Neural cell (in vitro differentiated cells): ENCODE measurements at regions not wholly inside any gene's neighbourhood (a gene's known extent, or its start where the extent isn't known, plus 50 kb on each side); places are given as distances from the start of the nearest gene placed in this dataset.

Experiments
- H2AFZ ChIP-seq: fragments of 200-600, 300-800 bp; sonication (generic), shearing (Covaris generic); 2 replicates; pipeline ENCODE4 v1.6.0; 2014; ENCODE audit warnings: low read depth, mild to moderate bottlenecking, antibody characterized with exemption, low read length, moderate library complexity
- H3F3A ChIP-seq: fragments of 200-600 bp; shearing (Covaris generic); 2 replicates; pipeline ENCODE4 v1.6.1; 2016; ENCODE audit warnings: mild to moderate bottlenecking, moderate library complexity, mixed read lengths, antibody characterized with exemption, low read length; ENCODE audit not compliant: insufficient read depth, poor library complexity, severe bottlenecking
- H3K27ac ChIP-seq: fragments of 200-600, 300-800 bp; sonication (generic), shearing (Covaris generic); 2 replicates; pipeline ENCODE4 v1.5.1; 2014; ENCODE audit warnings: mild to moderate bottlenecking, low read length, moderate library complexity
- H3K27me3 ChIP-seq: fragments of 300-800, 200-600 bp; sonication (generic), shearing (Covaris generic); 2 replicates; pipeline ENCODE4 v1.6.0; 2014; ENCODE audit warnings: mild to moderate bottlenecking, low read depth, low read length, moderate library complexity; ENCODE audit not compliant: insufficient read depth
- H3K36me3 ChIP-seq: fragments of 300-800, 200-600 bp; sonication (generic), shearing (Covaris generic); 2 replicates; pipeline ENCODE4 v1.5.1; 2014; ENCODE audit warnings: mild to moderate bottlenecking, antibody characterized with exemption, low read length, moderate library complexity; ENCODE audit not compliant: insufficient read depth
- H3K4me2 ChIP-seq: fragments of 300-800, 200-600 bp; sonication (generic), shearing (Covaris generic); 2 replicates; pipeline ENCODE4 v1.6.0; 2014; ENCODE audit warnings: mild to moderate bottlenecking, low read length
- H3K4me3 ChIP-seq: fragments of 300-800, 200-600 bp; sonication (generic), shearing (Covaris generic); 2 replicates; pipeline ENCODE4 v1.5.1; 2014; ENCODE audit warnings: mild to moderate bottlenecking, low read length, moderate library complexity
- H3K79me2 ChIP-seq: fragments of 200-600 bp; shearing (Covaris generic); replicated peaks from 2 replicates; pipeline ENCODE4 v1.6.0; 2014; ENCODE audit warnings: mild to moderate bottlenecking, low read length, moderate library complexity; ENCODE audit not compliant: insufficient read depth
- H3K9ac ChIP-seq: fragments of 300-800, 200-600 bp; sonication (generic), shearing (Covaris generic); 2 replicates; pipeline ENCODE4 v1.6.1; 2016; ENCODE audit warnings: mild to moderate bottlenecking, low read length, mixed read lengths
- H3K9me2 ChIP-seq: fragments of 200-600 bp; shearing (Covaris generic); 2 replicates; pipeline ENCODE4 v1.6.1; 2016; ENCODE audit warnings: mild to moderate bottlenecking, low read length, mixed read lengths; ENCODE audit not compliant: insufficient read depth
- H3K9me3 ChIP-seq: fragments of 200-600, 300-800 bp; sonication (generic), shearing (Covaris generic); 2 replicates; pipeline ENCODE4 v1.6.1; 2016; ENCODE audit warnings: mild to moderate bottlenecking, mixed run types, low read length, moderate library complexity, mixed read lengths
- H4K20me1 ChIP-seq: fragments of 200-600 bp; shearing (Covaris generic); 2 replicates; pipeline ENCODE4 v1.6.1; 2016; ENCODE audit warnings: mild to moderate bottlenecking, mixed run types; ENCODE audit not compliant: insufficient read depth
- CTCF ChIP-seq: fragments of 450-650 bp; IDR thresholded peaks from 2 replicates; pipeline ENCODE4 v1.5.1; 2014; ENCODE audit warnings: antibody characterized with exemption, mild to moderate bottlenecking, moderate library complexity; ENCODE audit not compliant: poor library complexity, severe bottlenecking
- EP300 ChIP-seq: fragments of 450-650 bp; conservative IDR thresholded peaks from 2 replicates; pipeline ENCODE4 v1.6.1; 2014; ENCODE audit warnings: antibody characterized with exemption, mild to moderate bottlenecking, moderate library complexity; ENCODE audit not compliant: poor library complexity, severe bottlenecking
- EZH2 ChIP-seq: fragments of 200-600, 300-800 bp; shearing (Covaris generic), sonication (generic); IDR thresholded peaks from 2 replicates; pipeline ENCODE4 v1.6.1; 2014; ENCODE audit warnings: antibody characterized with exemption, low read length, borderline replicate concordance, mild to moderate bottlenecking; ENCODE audit not compliant: insufficient read depth, poor library complexity, severe bottlenecking
- MXI1 ChIP-seq: fragments of 450-650 bp; conservative IDR thresholded peaks from 2 replicates; pipeline ENCODE4 v1.6.1; 2014; ENCODE audit warnings: antibody characterized with exemption, mild to moderate bottlenecking; ENCODE audit not compliant: poor library complexity, severe bottlenecking
- POLR2AphosphoS5 ChIP-seq: IDR thresholded peaks from 2 replicates; pipeline ENCODE4 v1.6.1; 2012
- RAD21 ChIP-seq: fragments of 450-650 bp; conservative IDR thresholded peaks from 2 replicates; pipeline ENCODE4 v1.6.1; 2014; ENCODE audit warnings: antibody characterized with exemption, mild to moderate bottlenecking, moderate library complexity
- SMC3 ChIP-seq: fragments of 450-650 bp; conservative IDR thresholded peaks from 2 replicates; pipeline ENCODE4 v1.6.1; 2014; ENCODE audit warnings: antibody characterized with exemption, mild to moderate bottlenecking, moderate library complexity; ENCODE audit not compliant: poor library complexity
- TAF1 ChIP-seq: IDR thresholded peaks from 2 replicates; pipeline ENCODE4 v1.6.1; 2012; ENCODE audit warnings: low read depth
- TF ChIP-seq, protein P1 (sequence below): IDR thresholded peaks from 2 replicates; pipeline ENCODE4 v1.6.1; 2012; ENCODE audit warnings: borderline replicate concordance

DNA sequence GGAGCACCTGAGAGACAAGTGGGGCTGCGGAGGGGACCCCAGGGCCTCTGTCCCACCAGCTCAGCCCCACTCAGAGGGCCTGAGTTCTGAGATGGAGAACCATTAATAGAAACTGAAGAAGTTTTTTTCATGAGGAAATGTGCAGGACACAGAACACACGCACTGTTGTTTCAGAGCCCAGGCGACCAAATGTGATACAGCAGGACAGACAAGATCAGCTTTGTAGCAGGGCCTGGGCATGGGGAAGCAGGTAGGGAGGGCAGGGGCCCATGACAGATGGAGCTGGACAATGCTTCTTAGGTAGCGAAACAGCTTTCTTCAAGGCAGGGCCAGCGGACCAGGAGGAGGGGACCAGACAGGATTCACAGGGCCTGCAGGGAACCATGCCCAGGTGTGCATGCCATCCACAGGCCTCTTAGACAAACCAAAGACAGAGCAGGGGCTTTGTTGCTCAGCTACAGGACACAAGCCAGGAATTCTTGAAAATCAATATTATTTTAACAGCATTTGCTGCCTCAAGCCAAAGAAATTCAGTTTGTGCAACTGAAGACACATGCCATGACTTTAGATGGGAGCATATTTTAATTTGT is 252.8 kb upstream of the GYPC start:
- TF ChIP-seq RAD21 (no peak), EP300 (no peak), SMC3 (no peak), TAF1 (no peak), MXI1 (no peak), EZH2 (no peak)
- no peak overlapping the region for H3K4me3 ChIP-seq
- no peaks in the 10 kb centered on the region for H3K36me3 ChIP-seq
- no peaks in the 10 kb centered on the region for H4K20me1 ChIP-seq
- no peaks in the 10 kb centered on the region for H3K9me3 ChIP-seq
- H3K79me2 ChIP-seq = no peaks in the 10 kb centered on the region
- H3K27ac ChIP-seq = no peak overlapping the region
- H2AFZ ChIP-seq = no peak overlapping the region
- no peaks in the 10 kb centered on the region for H3K9me2 ChIP-seq
- H3K9ac ChIP-seq = no peak overlapping the region
- H3F3A ChIP-seq = no peaks in the 10 kb centered on the region
- H3K27me3 ChIP-seq = no peaks in the 10 kb centered on the region
- H3K4me2 ChIP-seq = no peak overlapping the region

- Histone ChIP-seq H3K9me2 (no peaks in the 10 kb centered on the region), H3K9ac (no peak overlapping the region), H3K79me2 (no peaks in the 10 kb centered on the region), H3F3A (no peaks in the 10 kb centered on the region), H3K27me3 (no peaks in the 10 kb centered on the region), H3K9me3 (no peaks in the 10 kb centered on the region), H3K4me3 (no peak overlapping the region), H3K27ac (no peak overlapping the region), H3K36me3 (no peaks in the 10 kb centered on the region), H4K20me1 (no peaks in the 10 kb centered on the region), H2AFZ (no peak overlapping the region), H3K4me2 (no peak overlapping the region)
- TF ChIP-seq EZH2 = no peak
- TF ChIP-seq POLR2AphosphoS5 = no peak
- TF ChIP-seq MXI1 = no peak
- TF ChIP-seq SMC3 = no peak
- no peak for TF ChIP-seq CTCF
Measured at GRCh38 chr2:126406267-126406666, 249.7 kb upstream of the GYPC start.

DNA sequence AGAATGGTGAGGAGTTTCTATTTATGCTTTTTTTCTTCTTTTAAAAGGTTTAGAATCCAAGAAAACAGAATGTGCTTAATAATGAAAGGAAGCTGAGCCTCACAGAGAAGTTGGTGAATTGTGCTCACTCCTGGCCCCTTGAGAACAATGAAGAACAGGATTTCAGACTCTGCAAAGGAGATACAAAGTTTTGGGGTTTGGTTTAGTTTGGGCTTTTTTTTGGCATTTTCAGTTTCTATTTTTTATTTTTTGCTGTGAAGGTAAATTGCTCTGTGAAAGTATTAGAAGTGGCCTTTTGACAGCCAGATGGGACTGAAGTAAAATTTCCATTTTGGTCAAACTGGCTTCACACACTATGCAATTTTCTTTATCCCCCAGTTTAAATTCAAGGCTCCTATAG is 247.3 kb upstream of the GYPC start:
- H3K79me2 ChIP-seq = no peaks in the 10 kb centered on the region
- H3K27ac ChIP-seq = no peak overlapping the region
- H3K9ac ChIP-seq = no peak overlapping the region
- H3F3A ChIP-seq = no peaks in the 10 kb centered on the region
- no peak overlapping the region for H3K4me3 ChIP-seq
- no peaks in the 10 kb centered on the region for H3K36me3 ChIP-seq
- no peaks in the 10 kb centered on the region for H3K27me3 ChIP-seq
- no peaks in the 10 kb centered on the region for H3K9me2 ChIP-seq
- no peak overlapping the region for H2AFZ ChIP-seq
- H4K20me1 ChIP-seq = no peaks in the 10 kb centered on the region
- H3K4me2 ChIP-seq = no peak overlapping the region
- TF ChIP-seq TAF1 (no peak), EP300 (no peak), RAD21 (no peak), MXI1 (no peak), CTCF (no peak), SMC3 (no peak), EZH2 (no peak), POLR2AphosphoS5 (no peak)
- TF ChIP-seq, protein P1, sequence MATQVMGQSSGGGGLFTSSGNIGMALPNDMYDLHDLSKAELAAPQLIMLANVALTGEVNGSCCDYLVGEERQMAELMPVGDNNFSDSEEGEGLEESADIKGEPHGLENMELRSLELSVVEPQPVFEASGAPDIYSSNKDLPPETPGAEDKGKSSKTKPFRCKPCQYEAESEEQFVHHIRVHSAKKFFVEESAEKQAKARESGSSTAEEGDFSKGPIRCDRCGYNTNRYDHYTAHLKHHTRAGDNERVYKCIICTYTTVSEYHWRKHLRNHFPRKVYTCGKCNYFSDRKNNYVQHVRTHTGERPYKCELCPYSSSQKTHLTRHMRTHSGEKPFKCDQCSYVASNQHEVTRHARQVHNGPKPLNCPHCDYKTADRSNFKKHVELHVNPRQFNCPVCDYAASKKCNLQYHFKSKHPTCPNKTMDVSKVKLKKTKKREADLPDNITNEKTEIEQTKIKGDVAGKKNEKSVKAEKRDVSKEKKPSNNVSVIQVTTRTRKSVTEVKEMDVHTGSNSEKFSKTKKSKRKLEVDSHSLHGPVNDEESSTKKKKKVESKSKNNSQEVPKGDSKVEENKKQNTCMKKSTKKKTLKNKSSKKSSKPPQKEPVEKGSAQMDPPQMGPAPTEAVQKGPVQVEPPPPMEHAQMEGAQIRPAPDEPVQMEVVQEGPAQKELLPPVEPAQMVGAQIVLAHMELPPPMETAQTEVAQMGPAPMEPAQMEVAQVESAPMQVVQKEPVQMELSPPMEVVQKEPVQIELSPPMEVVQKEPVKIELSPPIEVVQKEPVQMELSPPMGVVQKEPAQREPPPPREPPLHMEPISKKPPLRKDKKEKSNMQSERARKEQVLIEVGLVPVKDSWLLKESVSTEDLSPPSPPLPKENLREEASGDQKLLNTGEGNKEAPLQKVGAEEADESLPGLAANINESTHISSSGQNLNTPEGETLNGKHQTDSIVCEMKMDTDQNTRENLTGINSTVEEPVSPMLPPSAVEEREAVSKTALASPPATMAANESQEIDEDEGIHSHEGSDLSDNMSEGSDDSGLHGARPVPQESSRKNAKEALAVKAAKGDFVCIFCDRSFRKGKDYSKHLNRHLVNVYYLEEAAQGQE = no peak
- no peaks in the 10 kb centered on the region for H3K9me3 ChIP-seq
